Uterus (tissue), 3 donors: ENCODE measurements at regions not wholly inside any gene's neighbourhood (a gene's known extent, or its start where the extent isn't known, plus 50 kb on each side); places are given as distances from the start of the nearest gene placed in this dataset.

Source experiments
- DNase-seq, 2 donors: peaks; one replicate each; pipeline ENCODE4 v3.0.0-alpha.2; 2019 to 2020
- H3K27ac ChIP-seq, 2 donors: fragments of 200-600 bp; sonication (generic); 1 replicate in 1 of 2; 2 replicates in 1 of 2; pipeline ENCODE4 v1.5.1; 2016 to 2018
- H3K27me3 ChIP-seq, 2 donors: fragments of 200-600 bp; sonication (generic); one replicate each; pipeline ENCODE4 v1.5.1; 2018 to 2019; ENCODE audit warnings: control low read depth in 1 of 2
- H3K36me3 ChIP-seq, 2 donors: fragments of 200-600 bp; sonication (generic); one replicate each; pipeline ENCODE4 v1.5.1; 2019; ENCODE audit warnings: control low read depth in 1 of 2
- H3K4me1 ChIP-seq, 2 donors: fragments of 200-600 bp; sonication (generic); one replicate each; pipeline ENCODE4 v1.5.1; 2018 to 2019; ENCODE audit warnings: control low read depth in 1 of 2
- H3K4me3 ChIP-seq, 2 donors: fragments of 200-600 bp; sonication (generic); 1 replicate in 1 of 2; 2 replicates in 1 of 2; pipeline ENCODE4 v1.5.1; 2018 to 2019; ENCODE audit warnings: mild to moderate bottlenecking in 1 of 2
- H3K9me3 ChIP-seq, 2 donors: fragments of 200-600 bp; sonication (generic); one replicate each; pipeline ENCODE4 v1.5.1; 2019; ENCODE audit warnings: control low read depth in 1 of 2
- POLR2A ChIP-seq, 2 donors: fragments of 450-650 bp; IDR thresholded peaks; one replicate each; pipeline ENCODE4 v1.6.1; 2016; ENCODE audit warnings: antibody characterized with exemption in 2 of 2, mild to moderate bottlenecking in 1 of 2, moderate library complexity in 1 of 2
- intact Hi-C: fragments of 100-400 bp; cut with DNase I; formaldehyde crosslinking; loops from one replicate; pipeline ENCODE4 v1.15.1; 2023; ENCODE audit warnings: low total_unique reads
- TF ChIP-seq, protein P1 (sequence below), 4 experiments: fragments of 200-600 bp in 2 of 4; fragments of 450-650 bp in 2 of 4; sonication (generic) in 2 of 4; IDR thresholded peaks; one replicate each; pipeline ENCODE4 v1.5.1; 2016 to 2019; ENCODE audit warnings: antibody characterized with exemption in 4 of 4, mild to moderate bottlenecking in 2 of 4, moderate library complexity in 1 of 4
- donor health status: DM: yes; HTN: yes; CAD: no.

DNA sequence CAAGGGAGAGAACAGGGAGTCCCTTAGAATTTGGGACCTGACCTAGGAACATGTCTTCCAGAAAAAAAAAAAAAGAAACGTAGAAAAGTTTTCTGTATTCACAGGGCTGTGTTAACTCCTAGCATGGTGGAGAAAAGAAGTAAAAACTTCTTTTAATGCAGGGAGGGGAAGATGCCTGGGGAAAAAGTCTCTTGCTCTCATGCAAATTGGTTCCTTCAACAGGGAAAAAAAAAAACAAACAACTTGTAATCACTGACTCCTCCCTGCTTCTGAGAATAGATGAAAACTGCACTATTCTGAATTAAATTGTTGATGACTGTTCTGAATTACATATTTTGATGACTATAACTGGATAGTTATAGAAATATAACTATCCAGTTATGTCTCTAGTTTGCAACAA lies 933.2 kb downstream of the TRIB2 start:
- Histone ChIP-seq H3K4me1 (no peaks in the 10 kb centered on the region), H3K4me3 (no peak overlapping the region), H3K9me3 (no peaks in the 10 kb centered on the region), H3K36me3 (no peaks in the 10 kb centered on the region), H3K27ac (no peak overlapping the region), H3K27me3 (no peaks in the 10 kb centered on the region)
- intact Hi-C loops: no loop called here
- TF ChIP-seq, protein P1, sequence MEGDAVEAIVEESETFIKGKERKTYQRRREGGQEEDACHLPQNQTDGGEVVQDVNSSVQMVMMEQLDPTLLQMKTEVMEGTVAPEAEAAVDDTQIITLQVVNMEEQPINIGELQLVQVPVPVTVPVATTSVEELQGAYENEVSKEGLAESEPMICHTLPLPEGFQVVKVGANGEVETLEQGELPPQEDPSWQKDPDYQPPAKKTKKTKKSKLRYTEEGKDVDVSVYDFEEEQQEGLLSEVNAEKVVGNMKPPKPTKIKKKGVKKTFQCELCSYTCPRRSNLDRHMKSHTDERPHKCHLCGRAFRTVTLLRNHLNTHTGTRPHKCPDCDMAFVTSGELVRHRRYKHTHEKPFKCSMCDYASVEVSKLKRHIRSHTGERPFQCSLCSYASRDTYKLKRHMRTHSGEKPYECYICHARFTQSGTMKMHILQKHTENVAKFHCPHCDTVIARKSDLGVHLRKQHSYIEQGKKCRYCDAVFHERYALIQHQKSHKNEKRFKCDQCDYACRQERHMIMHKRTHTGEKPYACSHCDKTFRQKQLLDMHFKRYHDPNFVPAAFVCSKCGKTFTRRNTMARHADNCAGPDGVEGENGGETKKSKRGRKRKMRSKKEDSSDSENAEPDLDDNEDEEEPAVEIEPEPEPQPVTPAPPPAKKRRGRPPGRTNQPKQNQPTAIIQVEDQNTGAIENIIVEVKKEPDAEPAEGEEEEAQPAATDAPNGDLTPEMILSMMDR (IDR thresholded peaks at IDR 0.05): no peak
- TF ChIP-seq POLR2A (IDR thresholded peaks at IDR 0.05): no peak
- DNase-seq: no peak

DNA sequence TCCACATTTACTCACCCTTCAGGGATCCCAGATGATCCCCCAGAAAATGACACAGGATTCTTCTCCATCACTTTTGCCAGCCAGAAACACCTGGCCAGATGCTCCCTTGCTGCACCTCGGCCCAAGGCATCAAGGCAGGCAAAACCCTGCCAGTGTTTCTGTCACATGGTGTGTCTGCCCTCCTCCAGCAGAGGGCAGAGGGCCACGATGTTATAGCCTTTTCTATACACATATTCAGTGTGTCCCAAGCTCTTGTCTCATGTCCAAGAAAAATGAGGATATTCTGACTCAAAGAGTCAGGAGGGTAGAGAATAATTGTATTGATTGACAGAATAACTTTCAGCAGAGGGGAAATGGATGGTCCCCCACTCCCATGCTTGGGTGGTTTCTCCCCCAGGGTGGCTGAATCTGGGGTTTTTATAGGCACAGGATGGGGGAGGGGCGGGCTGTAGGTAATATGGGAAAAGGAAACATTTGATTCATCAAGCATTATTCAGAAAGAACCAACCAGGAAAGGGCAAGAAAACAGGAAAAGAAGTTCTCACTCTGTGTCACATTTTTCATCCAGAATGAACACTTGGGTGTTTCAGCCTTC lies 933.9 kb downstream of the TRIB2 start:
- no peaks in the 10 kb centered on the region for H3K4me1 ChIP-seq
- H3K27me3 ChIP-seq: no peaks in the 10 kb centered on the region
- no peak overlapping the region for H3K27ac ChIP-seq
- intact Hi-C loops: no loop called here
- DNase-seq: no peak
- no peaks in the 10 kb centered on the region for H3K9me3 ChIP-seq
- H3K36me3 ChIP-seq: no peaks in the 10 kb centered on the region
- H3K4me3 ChIP-seq: no peak overlapping the region
- no peak for TF ChIP-seq POLR2A (IDR thresholded peaks at IDR 0.05)
- TF ChIP-seq, protein P1 (IDR thresholded peaks at IDR 0.05): no peak

DNA sequence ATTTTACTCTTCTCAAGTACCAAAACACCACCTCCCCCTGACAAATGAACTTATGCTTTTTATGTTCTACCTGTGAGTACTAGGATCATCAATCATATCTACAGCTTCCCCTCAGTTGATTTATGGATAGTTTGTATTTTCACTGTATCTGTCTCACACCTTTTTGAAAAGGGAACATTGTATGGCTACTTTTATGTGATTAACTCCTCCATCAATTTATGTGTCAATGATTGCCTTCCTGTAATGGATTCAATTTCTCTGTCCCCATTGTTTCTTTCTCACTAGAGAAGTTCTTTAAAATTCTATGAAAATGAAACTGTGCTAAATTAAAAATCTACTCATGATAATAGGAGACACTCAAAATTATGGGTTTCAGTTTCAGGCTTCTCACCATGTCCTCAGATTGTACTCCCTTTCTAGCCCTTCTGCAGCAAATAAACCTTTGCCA lies 935.0 kb downstream of the TRIB2 start:
- no peak for TF ChIP-seq POLR2A (IDR thresholded peaks at IDR 0.05)
- TF ChIP-seq, protein P1 (IDR thresholded peaks at IDR 0.05): no peak
- intact Hi-C loops: no loop called here
- Histone ChIP-seq H3K9me3 (no peaks in the 10 kb centered on the region), H3K36me3 (no peaks in the 10 kb centered on the region), H3K27me3 (no peaks in the 10 kb centered on the region), H3K27ac (no peak overlapping the region), H3K4me3 (no peak overlapping the region), H3K4me1 (no peaks in the 10 kb centered on the region)
- no peak for DNase-seq

DNA sequence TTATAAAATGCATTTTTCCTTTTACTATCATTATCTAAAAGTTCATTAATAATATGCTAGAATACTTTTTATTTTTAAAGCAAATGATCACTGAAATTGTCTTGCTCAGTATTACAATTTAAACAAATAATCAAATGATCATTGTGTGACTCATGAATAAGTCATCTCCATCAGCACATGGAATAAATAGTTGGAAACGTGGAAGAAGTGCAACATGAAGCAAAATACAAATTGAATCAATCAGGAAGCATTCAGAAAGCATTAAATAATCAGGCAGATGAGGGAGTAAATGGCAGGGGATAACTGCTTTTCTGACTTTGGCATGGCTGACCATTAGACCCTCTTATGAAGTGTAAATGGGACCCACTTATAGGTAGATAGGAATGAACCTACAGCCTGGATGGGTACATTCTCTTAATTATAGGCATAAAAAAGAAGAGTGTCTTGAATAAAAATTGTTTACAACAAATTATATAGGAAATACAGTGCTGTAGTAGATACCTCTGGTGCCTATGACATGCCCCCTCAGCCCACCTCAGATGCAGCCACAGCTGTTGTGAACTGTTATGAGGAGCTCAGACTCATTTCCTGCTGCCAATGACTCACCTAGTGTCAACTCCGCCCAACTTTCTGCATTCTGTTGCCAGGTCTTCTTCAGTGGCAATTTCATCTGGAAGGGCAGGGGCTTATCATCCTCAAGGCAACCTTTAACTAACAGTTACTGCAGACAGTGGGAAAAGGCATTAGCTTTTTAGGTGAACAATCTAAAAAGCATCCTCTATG lies 936.0 kb downstream of the TRIB2 start:
- H3K9me3 ChIP-seq: no peaks in the 10 kb centered on the region
- TF ChIP-seq, protein P1 (IDR thresholded peaks at IDR 0.05): no peak
- TF ChIP-seq POLR2A (IDR thresholded peaks at IDR 0.05): no peak
- H3K27me3 ChIP-seq: no peaks in the 10 kb centered on the region
- H3K36me3 ChIP-seq: no peaks in the 10 kb centered on the region
- intact Hi-C loops: no loop called here
- no peak overlapping the region for H3K27ac ChIP-seq
- DNase-seq: no peak
- H3K4me3 ChIP-seq: no peak overlapping the region
- H3K4me1 ChIP-seq: no peaks in the 10 kb centered on the region

DNA sequence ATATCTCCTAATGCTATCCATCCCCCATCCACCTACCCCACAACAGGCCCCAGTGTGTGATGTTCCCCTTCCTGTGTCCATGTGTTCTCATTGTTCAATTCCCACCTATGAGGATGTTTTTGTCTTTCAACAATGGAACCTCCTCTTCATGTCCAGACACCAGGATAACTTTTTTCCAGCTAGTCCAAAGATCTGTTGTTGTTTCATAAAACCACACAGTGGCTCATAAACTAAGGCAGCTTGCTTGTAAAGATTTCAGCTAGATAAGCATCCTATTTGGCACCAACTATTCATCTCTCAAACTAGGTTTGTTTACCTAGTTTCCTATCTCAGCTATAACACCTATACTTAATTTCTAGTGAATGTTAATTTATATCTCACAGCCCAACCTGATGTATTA lies 937.7 kb downstream of the TRIB2 start:
- Histone ChIP-seq H3K9me3 (no peaks in the 10 kb centered on the region), H3K27me3 (no peaks in the 10 kb centered on the region), H3K4me3 (no peak overlapping the region), H3K4me1 (no peaks in the 10 kb centered on the region), H3K36me3 (no peaks in the 10 kb centered on the region), H3K27ac (no peak overlapping the region)
- TF ChIP-seq, protein P1 (IDR thresholded peaks at IDR 0.05): no peak
- TF ChIP-seq POLR2A (IDR thresholded peaks at IDR 0.05): no peak
- no peak for DNase-seq
- intact Hi-C loops: no loop called here
